ENCODE measurements at regions not wholly inside any gene's neighbourhood (a gene's known extent, or its start where the extent isn't known, plus 50 kb on each side); places are given as distances from the start of the nearest gene placed in this dataset.

DNA sequence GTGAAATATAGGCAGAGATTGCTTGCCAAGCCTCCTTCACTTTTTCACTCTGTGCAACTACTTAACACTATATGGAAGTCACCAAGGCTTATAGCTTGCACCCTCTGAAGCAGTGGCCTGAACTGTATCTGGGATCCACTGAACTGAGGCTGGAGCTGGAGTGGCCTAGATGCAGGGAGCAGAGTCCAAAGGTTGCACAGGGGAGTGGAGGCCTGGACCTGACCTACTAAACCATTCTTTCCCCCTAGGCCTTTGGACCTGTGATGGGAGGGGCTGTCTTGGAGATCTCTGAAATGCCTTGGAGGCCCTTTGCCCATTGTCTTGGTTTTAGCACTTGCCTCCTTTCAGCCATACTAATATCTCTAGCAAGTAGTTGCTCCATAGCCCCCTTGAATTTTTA lies 57.5 kb downstream of the P2RY1 start:
- DNase-seq (ENCODE audit: low read depth, low spot score): no peak
- no peaks in the 10 kb centered on the region; the same call in 2 of the 3 replicates for H3K9me3 ChIP-seq (replicated peaks; ENCODE audit: control insufficient read depth, insufficient read depth, low read length)
- no peak overlapping the region for H2AFZ ChIP-seq (ENCODE audit: control insufficient read depth, low read depth, low read length)
- H3K4me3 ChIP-seq: no peak overlapping the region
- ChIA-PET CTCF (no interaction called here), RAD21 (ENCODE audit: unreplicated experiment) (no interaction called here), SMC1A (ENCODE audit: uncharacterized antibody, unreplicated experiment) (interaction anchor here (0.5 kb wide), 1 partner anchor 86 kb away, joined by 3 read pairs; no protein-coding TSS in a partner anchor), POLR2A (no interaction called here)
- no peaks in the 10 kb centered on the region for H4K20me1 ChIP-seq (ENCODE audit: control insufficient read depth, insufficient read depth)
- no peak overlapping the region for H3K27ac ChIP-seq (ENCODE audit: control insufficient read depth, insufficient read depth)
- TF ChIP-seq, protein P1, sequence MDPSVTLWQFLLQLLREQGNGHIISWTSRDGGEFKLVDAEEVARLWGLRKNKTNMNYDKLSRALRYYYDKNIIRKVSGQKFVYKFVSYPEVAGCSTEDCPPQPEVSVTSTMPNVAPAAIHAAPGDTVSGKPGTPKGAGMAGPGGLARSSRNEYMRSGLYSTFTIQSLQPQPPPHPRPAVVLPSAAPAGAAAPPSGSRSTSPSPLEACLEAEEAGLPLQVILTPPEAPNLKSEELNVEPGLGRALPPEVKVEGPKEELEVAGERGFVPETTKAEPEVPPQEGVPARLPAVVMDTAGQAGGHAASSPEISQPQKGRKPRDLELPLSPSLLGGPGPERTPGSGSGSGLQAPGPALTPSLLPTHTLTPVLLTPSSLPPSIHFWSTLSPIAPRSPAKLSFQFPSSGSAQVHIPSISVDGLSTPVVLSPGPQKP (IDR thresholded peaks at IDR 0.05; ENCODE audit: low read depth, low read length): no peak
- TF ChIP-seq STAT1 (conservative IDR thresholded peaks at IDR 0.05) (no peak), MYB (IDR thresholded peaks at IDR 0.05; ENCODE audit: borderline replicate concordance, low read depth, low read length) (no peak), TCF12 (IDR thresholded peaks at IDR 0.05; ENCODE audit: low read depth, low read length) (no peak), ZNF622 (IDR thresholded peaks at IDR 0.05) (no peak), YBX1 (IDR thresholded peaks at IDR 0.05) (no peak), SRF (IDR thresholded peaks at IDR 0.05; ENCODE audit: low read depth in 2 of 2, low read length in 2 of 2) (no peak), GATAD2B (conservative IDR thresholded peaks at IDR 0.05; ENCODE audit: low read depth) (no peak), BACH1 (IDR thresholded peaks at IDR 0.05; ENCODE audit: borderline replicate concordance) (no peak), ZNF24 (IDR thresholded peaks at IDR 0.05) (no peak), ATF7 (IDR thresholded peaks at IDR 0.05; ENCODE audit: low read depth) (no peak), CHD4 (IDR thresholded peaks at IDR 0.05) (no peak), KLF5 (IDR thresholded peaks at IDR 0.05; ENCODE audit: partially characterized antibody) (no peak), SIN3A (IDR thresholded peaks at IDR 0.05; ENCODE audit: low read depth, low read length) (no peak), HDGF (IDR thresholded peaks at IDR 0.05) (no peak), SUPT20H (IDR thresholded peaks at IDR 0.05; ENCODE audit: borderline replicate concordance, control insufficient read depth, low read depth, low read length) (no peak), NR2C2 (IDR thresholded peaks at IDR 0.05; ENCODE audit: borderline replicate concordance, control insufficient read depth, insufficient read length, low read depth) (no peak)
- TF ChIP-seq, protein P2, sequence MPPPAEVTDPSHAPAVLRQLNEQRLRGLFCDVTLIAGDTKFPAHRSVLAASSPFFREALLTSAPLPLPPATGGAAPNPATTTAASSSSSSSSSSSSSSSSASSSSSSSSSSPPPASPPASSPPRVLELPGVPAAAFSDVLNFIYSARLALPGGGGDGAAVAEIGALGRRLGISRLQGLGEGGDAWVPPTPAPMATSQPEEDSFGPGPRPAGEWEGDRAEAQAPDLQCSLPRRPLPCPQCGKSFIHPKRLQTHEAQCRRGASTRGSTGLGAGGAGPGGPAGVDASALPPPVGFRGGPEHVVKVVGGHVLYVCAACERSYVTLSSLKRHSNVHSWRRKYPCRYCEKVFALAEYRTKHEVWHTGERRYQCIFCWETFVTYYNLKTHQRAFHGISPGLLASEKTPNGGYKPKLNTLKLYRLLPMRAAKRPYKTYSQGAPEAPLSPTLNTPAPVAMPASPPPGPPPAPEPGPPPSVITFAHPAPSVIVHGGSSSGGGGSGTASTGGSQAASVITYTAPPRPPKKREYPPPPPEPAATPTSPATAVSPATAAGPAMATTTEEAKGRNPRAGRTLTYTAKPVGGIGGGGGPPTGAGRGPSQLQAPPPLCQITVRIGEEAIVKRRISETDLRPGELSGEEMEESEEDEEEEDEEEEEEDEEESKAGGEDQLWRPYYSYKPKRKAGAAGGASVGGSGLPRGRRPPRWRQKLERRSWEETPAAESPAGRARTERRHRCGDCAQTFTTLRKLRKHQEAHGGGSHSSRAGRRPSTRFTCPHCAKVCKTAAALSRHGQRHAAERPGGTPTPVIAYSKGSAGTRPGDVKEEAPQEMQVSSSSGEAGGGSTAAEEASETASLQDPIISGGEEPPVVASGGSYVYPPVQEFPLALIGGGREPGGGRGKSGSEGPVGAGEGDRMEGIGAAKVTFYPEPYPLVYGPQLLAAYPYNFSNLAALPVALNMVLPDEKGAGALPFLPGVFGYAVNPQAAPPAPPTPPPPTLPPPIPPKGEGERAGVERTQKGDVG (CRISPR knock-in tag; IDR thresholded peaks at IDR 0.05): no peak
- TF ChIP-seq, protein P3, sequence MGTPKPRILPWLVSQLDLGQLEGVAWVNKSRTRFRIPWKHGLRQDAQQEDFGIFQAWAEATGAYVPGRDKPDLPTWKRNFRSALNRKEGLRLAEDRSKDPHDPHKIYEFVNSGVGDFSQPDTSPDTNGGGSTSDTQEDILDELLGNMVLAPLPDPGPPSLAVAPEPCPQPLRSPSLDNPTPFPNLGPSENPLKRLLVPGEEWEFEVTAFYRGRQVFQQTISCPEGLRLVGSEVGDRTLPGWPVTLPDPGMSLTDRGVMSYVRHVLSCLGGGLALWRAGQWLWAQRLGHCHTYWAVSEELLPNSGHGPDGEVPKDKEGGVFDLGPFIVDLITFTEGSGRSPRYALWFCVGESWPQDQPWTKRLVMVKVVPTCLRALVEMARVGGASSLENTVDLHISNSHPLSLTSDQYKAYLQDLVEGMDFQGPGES (IDR thresholded peaks at IDR 0.05): no peak
- TF ChIP-seq, protein P4, sequence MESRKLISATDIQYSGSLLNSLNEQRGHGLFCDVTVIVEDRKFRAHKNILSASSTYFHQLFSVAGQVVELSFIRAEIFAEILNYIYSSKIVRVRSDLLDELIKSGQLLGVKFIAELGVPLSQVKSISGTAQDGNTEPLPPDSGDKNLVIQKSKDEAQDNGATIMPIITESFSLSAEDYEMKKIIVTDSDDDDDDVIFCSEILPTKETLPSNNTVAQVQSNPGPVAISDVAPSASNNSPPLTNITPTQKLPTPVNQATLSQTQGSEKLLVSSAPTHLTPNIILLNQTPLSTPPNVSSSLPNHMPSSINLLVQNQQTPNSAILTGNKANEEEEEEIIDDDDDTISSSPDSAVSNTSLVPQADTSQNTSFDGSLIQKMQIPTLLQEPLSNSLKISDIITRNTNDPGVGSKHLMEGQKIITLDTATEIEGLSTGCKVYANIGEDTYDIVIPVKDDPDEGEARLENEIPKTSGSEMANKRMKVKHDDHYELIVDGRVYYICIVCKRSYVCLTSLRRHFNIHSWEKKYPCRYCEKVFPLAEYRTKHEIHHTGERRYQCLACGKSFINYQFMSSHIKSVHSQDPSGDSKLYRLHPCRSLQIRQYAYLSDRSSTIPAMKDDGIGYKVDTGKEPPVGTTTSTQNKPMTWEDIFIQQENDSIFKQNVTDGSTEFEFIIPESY (IDR thresholded peaks at IDR 0.05): no peak
- H3K4me2 ChIP-seq (ENCODE audit: control insufficient read depth, insufficient read depth): no peak overlapping the region
- in situ Hi-C loops (cut with MboI): no loop called here
- no peak for FAIRE-seq
- H3K4me1 ChIP-seq (ENCODE audit: control insufficient read depth, insufficient read depth, low read length): no peaks in the 10 kb centered on the region
- intact Hi-C loops (cut with micrococcal nuclease; ENCODE audit: unreplicated experiment): no loop called here
- H3K36me3 ChIP-seq (ENCODE audit: control insufficient read depth in 2 of 2, insufficient read depth in 2 of 2, low read length in 1 of 2): no peaks in the 10 kb centered on the region
- no TSS peak for BruUV-seq (replicated peaks)
- no peaks in the 10 kb centered on the region; a peak in 1 of 4 replicates for H3K27me3 ChIP-seq (replicated peaks in 1 of 2; ENCODE audit: control insufficient read depth in 2 of 2, insufficient read depth in 2 of 2, low read length in 1 of 2)
- no peaks in the 10 kb centered on the region for H3K79me2 ChIP-seq (ENCODE audit: control insufficient read depth, insufficient read depth, low read length)
- no peak overlapping the region for H3K9ac ChIP-seq (ENCODE audit: control insufficient read depth, insufficient read depth, low read length)
- ATAC-seq: no peak

Measured in GM12878 (cell line).